ENCODE measurements at regions not wholly inside any gene's neighbourhood (a gene's known extent, or its start where the extent isn't known, plus 50 kb on each side); places are given as distances from the start of the nearest gene placed in this dataset.
"Not testable (repeated sequence)": the region's sequence is repeated elsewhere in the genome, so short reads cannot be mapped to it uniquely, and the experiment has no call there.

DNA sequence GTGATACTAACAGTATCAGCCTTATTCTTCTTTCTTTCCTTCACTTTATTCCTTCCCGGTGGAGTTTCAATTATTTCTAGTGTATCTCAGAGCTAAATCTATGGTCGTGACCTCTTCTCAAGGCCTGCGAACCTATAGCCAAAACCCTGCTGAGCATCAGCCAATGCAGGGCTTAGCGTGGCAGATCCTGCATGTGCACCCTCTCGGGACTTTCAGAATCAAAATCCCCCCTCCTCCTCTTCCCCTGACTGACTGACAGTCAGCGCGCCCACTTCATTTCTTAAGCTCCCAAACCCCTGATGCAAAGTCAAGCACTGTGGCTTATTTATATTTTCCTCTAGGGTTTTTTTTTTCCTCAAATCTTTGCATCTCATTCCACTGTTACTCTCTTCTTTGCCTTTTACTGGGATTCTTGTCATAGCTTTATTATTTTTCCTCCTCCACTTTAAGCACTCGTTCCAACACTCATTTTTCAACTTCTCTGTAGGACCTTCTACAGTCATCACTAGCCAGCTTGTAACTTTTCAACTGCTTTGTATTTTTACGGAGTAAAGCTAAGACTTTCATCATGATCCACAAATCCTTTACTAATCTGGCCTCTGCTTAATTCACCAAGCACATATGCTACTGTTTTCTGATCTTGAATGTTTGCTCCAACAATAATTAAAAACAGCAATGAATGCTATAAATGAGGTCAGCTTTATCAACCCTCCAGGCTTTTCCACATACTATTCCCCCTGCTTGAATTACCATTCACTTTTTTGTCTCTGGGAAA is 896.5 kb upstream of the PIK3C3 start:
- no peak for DNase-seq (ENCODE audit: low spot score)

DNA sequence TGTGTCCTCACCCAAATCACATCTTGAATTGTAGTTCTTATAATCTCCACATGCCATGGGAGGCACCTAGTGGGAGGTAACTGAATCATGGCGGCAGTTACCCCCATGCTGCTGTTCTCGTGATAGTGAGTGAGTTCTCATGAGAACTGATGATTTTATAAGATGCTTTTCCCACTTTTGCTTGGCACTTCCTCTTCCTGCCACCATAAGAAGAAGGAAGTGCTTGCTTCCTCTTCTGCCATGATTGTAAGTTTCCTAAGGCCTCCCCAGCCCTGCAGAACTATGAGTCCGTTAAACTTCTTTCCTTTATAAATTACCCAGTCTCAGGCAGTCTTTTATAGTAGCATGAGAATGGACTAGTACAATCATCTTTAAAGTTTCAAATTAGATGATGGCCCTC is 902.4 kb upstream of the PIK3C3 start:
- DNase-seq (ENCODE audit: low spot score), result no peak

DNA sequence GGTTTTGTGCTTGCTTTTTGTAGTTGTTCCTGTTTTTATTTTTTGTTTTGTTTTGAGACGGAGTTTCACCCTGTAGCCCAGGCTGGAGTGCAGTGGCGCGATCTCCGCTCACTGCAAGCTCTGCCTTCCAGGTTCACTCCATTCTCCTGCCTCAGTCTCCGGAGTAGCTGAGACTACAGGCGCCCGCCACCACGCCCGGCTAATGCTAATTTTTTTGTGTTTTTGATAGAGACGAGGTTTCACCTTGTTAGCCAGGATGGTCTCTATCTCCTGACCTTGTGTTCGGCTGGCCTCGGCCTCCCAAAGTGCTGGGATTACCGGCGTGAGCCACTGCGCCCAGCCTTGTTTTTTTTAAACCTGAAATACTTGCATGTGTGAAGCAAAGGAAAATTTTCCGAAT is 908.8 kb upstream of the PIK3C3 start:
- DNase-seq (ENCODE audit: low spot score), result not testable (repeated sequence)

DNA sequence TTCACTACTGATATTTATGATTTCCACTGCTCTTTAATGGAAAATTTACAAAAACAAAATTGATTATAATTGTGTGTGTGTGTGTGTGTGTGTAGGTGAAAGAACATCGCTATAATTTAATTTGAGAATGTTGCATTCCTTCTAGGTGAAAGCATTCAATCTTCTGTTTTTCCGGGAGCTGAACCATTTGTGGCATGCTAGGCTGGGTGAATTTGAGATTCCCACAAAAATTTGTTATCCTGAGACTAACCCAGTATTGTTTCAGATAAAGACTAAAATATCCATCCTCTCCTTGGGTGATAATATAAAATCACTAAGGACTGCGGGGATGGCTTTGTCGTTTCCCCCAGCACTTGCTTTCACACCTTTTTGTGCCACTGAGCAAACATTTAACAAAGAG is 911.2 kb upstream of the PIK3C3 start:
- no peak for DNase-seq (ENCODE audit: low spot score)

DNA sequence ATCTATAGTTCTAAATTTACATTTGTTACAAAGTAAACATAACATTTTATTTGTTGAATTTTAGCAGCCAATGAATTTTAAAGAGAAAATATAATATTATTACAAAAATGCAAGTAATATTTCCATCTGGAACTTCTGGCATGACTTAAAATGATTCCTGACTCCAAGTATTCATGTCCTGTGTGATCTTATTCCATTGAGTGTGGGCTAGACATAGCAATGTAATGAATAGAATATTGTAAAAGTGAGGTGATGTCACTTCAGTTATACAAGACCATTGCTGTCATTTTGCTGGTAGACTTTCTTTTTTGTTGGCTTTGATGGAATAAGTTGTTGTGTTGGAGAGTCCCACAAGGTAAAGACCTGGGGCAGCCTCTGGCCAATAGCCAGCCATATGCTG is 912.2 kb upstream of the PIK3C3 start:
- no peak for DNase-seq (ENCODE audit: low spot score)

DNA sequence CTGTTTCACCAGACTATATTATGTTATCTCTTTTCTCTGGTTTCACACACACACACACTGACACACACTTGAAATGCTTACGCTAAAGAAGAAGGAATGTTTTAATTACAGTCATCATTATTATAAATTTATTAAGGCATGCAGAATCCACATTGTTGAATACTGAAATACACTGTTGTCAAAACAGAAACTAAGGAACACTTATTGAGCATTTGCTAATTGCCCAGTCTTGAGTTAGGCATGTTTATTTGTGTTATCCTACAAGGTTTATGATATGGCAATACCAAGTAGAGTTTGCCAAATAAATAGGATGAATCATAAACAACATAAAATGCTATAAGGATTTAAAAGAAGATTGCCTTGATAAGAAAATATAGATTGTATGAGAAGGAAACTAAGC is 917.0 kb upstream of the PIK3C3 start:
- DNase-seq (ENCODE audit: low spot score), result no peak

DNA sequence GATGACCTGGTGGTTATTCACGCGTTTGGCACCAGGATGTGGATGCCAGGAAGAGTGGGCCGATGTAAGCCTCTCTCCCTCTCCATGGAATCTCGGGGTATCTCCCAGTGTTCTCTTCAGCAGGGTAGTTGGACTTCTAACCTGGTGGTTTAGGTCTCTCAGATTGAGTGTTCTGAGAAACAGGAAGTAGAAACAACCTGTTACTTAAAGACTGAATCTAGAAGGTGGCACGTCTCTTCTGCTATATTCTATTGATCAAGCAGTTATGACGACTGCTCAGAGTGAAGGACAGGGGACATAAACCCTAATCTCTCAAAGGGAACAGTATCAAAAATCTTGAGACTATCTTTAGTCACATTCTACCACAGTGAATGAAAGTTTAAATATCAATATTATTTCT is 918.7 kb upstream of the PIK3C3 start:
- DNase-seq (ENCODE audit: low spot score), result no peak

DNA sequence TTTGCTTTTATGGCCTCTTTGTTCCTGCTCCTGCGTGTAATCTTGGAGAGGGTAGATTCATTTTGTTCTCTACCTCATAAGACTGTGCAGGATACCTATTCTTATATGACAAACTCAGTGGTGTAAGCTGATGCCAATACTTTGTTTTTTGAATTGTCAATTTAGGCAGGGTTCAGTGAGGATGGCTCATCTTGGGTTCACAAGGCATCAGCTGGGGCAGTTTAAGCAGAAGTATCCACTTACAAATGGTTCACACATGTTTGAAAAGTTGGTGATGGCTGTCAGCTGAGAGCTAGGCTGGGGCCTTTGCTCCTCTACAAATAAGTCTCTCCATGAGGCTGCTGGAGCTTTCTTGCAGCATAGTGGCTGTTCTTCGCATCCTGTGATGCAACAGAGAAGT is 920.6 kb upstream of the PIK3C3 start:
- DNase-seq (ENCODE audit: low spot score), result no peak

DNA sequence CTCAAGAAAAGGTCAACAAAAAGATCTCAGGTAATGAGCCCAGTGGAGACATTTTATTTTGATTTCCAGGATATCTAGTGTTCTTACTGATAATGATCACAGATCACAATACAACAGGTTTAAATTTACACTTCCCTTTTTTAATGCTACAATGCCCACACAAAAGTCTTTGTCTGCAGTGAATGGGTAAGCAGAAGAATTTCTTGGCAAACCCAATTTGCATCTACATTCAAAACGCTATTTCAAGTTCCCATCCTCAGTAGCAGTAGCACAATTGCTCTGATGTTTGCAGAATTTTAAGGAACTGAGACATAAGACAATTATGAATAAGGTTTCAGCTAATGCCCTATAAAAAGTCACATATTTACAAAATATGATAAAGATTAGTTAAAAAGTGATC is 929.4 kb upstream of the PIK3C3 start:
- no peak for DNase-seq (ENCODE audit: low spot score)

DNA sequence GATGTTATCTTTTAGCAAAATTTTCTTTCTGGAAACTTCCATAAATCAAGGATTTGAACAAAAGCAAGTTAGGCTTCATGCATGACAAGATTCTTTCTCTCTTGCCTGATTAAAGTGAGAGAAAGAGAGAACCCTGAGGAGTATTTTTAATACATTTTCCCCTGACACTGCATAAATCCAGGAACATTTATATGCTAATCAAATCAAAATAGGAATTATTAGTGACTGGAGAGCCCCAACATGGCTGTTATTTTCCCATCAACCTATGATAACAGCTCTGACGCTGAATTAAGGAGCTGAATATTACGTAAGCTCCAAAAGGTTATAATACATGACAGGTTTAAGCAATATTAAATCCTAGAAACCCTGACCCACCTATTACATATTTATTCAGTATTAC is 930.2 kb upstream of the PIK3C3 start:
- DNase-seq (ENCODE audit: low spot score), result no peak

DNA sequence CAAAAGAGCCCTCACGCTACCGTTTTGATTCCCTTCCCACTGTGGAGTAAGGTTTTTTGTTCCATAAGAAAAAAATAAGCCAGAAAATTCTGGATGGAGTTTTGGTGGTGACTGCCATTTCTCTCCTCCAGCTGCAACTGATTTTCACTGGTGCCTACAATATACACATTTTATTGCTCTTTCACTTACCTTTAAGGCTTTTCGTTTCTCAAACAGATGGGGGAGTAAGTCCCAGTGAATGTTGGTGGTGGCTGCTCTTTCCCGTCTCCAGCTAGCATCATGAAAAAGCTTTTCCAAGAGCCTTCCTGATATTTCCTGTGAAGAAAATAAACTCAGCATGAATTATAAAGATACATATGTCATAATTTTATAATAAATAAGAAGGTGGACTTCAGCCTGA is 932.5 kb upstream of the PIK3C3 start:
- no peak for DNase-seq (ENCODE audit: low spot score)

DNA sequence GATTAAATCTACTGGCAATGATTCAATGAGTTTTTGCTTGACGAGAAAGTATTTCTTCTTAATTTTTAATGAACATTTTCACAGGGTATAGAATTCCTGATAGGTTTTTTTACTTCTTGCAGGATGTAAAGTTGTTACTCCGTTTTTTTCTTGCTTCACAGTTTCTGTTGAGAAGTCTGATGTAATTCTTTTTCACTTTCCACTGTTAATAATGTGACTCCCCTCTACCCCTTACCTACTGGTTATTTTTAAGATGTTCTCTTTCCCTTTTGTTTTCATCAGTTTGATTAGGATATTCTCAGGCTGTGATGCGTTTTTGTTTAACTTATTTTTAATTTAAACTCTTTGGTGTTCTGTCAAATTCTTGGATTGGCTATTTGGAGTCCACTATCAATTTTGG is 933.9 kb upstream of the PIK3C3 start:
- no peak for DNase-seq (ENCODE audit: low spot score)

DNA sequence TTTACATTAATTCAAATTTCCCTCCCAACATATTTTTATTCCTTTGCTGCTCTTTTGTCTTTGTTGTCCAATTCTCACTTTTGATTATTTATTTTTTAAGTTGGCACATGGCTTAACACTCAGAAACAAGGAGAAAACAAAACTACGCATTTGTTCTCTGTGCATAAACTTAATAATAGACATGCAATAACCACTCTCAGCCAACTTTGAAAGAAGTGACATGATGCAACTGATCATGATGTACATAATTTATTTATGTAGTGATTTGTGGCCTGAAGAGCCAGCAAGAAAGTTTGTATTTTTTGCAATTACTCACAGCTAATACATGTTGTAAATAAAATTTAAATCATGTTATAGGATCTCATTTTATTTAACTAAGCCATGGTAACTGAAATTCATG is 942.8 kb upstream of the PIK3C3 start:
- DNase-seq (ENCODE audit: low spot score), result no peak

DNA sequence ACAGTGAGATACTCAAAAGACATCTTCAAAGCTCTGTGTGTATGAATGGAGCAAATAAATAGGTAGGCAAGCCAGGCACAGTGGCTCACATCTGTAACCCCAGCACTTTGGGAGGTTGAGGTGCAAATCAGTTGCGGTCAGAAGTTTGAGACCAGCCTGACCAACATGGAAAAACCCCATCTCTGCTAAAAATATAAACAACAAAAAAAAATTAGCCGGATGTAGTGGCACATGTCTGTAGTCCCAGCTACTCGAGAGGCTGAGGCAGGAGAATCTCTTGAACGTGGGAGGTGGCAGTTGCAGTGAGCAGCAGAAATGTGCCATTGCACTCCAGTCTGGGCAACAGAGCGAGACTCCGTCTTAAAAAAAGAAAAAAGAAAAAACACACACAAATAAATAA is 945.1 kb upstream of the PIK3C3 start:
- DNase-seq (ENCODE audit: low spot score), result no peak

DNA sequence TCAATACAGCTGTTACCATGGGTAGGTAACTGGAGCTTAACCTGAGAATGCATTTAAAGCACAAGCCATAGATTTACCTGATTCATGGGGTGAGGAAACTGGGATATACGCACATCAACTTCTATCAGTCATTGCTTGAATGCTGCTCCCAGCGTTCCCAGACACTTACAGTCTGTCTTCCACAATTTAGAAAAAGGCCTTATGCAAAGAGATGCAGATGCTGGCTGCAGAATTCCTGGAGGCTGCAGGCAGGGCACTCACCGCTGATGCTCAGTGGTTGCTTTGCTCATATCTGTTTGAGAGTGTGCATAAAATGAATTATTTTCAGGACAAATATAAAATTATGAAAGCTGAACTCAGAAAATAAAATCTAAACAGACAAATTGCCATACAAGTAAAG is 950.7 kb upstream of the PIK3C3 start:
- DNase-seq (ENCODE audit: low spot score), result no peak

DNA sequence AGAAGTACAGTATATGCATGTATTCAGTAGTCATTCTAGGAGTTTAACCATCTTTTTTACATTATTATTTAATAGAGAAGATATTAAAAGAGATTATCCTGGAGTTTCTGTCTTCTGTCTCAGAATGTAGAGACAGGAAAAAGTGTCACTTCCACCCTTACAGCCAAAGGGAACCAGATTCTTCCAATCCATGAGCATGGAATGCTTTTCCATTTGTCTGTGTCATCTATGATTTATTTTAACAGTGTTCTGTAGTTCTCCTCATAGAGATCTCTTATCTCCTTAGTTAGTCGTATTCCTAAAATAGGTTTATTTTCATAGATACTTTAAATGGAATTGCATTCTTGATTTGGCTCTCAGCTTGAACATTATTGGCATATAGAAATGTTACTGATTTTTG is 959.5 kb upstream of the PIK3C3 start:
- DNase-seq (ENCODE audit: low spot score), result no peak

DNA sequence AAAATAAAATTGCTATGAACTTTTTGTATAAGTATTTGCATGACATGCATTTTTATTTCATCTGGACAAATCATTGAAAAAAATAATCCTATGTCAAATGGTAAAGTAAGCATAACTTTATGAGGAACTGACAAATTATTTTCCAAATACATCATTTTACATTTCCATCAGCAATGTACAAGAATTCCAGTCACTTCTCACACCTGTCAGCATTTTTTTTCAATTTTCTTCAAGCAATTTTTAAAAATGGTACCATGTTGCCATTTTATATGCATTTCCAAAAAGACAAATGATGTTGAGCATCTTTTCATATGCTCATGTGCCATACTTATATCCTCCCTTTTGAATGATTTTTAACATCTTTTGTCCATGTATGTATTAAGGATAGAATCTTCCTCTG is 961.7 kb upstream of the PIK3C3 start:
- DNase-seq (ENCODE audit: low spot score), result no peak

DNA sequence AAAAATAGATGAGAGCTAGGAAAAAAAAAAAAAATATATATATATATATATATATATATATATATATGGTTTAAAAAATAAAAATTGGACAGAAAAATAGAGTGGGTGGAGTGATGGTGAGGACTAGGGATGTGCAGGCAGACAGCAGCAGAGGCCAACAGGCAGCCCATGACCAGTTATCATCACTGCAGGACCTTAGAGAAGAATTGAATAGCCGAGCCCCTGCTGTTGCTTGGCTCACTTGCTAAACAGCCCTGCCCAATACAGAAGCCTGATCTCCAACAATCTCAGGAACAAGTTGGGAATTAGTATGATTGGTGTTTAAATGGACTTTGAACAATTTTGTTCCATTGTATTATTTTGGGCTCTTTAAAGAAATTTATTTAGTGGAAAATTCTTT is 967.5 kb upstream of the PIK3C3 start:
- no peak for DNase-seq (ENCODE audit: low spot score)

DNA sequence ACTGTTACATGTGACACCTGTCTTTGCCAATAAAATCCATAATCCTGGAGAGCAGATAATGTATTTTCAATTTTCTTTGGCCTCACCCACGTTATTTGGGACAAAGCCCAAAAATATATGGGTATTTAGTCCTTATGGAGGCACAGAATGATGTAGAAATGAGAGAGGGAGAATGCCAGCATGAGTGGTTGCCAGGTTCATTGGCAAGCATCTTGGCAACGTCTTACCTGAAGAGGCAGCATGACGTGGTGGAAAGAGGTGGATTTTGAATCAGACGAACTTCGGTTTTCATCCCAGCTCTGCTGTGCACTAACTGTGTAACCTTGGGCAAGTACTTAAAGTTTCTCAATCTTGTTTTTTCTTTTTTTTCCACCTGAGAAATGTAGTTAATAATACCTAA is 969.6 kb upstream of the PIK3C3 start:
- DNase-seq (ENCODE audit: low spot score), result no peak

DNA sequence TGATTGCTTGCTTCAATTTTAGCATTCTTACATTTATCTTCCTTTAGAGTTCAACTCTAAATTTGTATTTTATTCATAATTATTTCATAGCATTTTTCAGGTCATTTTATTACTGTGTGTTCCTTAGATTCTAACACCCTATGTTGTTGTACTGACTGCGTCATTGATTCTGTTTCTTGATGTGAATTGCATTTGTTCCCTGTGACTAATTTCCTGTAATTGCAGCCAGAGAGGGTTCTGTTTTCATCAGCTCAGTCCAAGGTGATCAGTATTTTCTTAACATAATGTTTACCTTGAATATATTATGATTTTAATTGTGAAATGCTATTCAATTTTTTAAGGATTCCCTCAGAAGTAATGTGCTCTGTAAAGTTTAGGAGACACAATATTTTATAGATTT is 970.2 kb upstream of the PIK3C3 start:
- no peak for DNase-seq (ENCODE audit: low spot score)

DNA sequence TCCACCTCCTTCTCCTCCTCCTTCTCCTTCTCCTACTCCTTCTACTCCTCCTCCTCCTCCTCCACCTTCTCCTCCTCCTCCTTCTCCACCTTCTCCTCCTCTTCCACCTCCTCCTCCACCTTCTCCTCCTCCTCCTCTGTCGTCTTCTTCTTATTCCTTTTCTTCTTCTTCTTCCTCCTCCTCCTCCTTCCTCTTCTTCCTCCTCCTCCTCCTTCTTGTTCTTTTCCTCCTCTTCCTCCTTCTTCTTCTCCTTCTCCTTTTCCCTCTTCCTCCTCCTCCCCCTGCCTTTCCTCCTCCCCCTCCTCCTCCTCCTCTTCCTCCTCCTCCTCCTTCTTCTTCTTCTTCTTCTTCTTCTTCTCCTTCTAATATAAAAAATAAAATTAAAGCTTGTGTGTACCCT is 971.2 kb upstream of the PIK3C3 start:
- DNase-seq (ENCODE audit: low spot score), result no peak

DNA sequence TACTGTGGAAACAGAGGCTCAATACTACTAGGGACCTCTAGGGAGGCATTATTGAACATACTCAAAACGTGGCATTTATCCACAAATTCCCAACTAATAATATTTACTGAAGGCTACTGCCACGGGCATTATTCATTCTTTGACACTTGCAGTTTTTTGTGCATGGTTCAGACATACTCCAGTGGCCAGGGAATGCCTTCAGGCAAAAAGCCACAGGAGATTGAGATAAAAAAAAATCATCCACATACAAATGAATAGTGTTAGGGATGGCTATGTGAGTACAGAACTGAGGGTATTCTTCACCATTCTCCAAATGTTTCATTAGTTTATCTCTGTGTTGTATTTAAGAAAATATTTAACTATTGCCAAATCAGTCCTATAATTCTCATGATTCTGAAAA is 974.9 kb upstream of the PIK3C3 start:
- no peak for DNase-seq (ENCODE audit: low spot score)

DNA sequence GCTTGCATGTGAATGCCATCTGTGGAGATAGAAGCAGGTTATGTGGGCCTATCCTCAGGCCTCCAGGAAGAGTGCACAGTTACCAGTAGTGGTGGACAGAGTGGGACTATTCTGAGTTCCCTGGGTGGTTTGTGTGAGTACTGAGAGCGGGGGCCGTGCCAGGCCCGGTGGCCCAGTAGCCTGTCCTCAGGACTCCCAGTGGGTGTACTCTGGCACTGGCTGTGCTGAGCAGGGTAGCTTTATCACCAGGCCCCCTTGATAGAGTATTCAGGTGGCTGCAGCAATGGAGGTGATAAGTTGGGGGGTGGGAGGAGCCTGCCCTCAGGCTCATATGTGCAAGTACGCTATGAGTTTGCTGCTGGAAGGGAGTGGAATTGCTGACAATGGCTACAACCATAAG is 979.0 kb upstream of the PIK3C3 start:
- DNase-seq (ENCODE audit: low spot score), result no peak

DNA sequence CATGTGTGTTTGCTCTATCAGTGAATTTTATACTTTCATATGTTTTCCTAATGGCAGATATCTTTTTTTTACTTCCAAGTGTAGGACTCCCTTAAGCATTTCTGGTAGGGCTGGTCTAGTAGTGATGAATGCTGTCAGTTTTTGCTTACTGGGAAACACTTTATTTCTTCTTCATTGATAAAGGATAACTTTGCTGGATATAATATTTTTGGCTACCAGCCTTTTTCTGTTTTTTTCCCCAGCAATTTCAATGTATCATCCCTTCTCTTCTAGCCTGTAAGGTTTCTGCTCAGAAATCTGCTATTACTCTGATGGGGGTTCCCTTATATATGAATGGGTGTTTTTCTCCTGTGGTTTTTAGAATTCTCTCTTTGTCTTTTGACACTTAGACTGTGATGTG is 980.6 kb upstream of the PIK3C3 start:
- no peak for DNase-seq (ENCODE audit: low spot score)

Measured in HT-29 (cell line).